Lung (tissue), 11 donors: ENCODE measurements at regions not wholly inside any gene's neighbourhood (a gene's known extent, or its start where the extent isn't known, plus 50 kb on each side); places are given as distances from the start of the nearest gene placed in this dataset.
A peak's percentile ranks its signal among the peaks of the same experiment; 100 is the strongest.

Experiments
- ATAC-seq: fragments of 200-7000 bp; cut with Tn5 transposase; one replicate; pipeline ENCODE4 v1.9.1; 2020; ENCODE audit warnings: moderate number of reproducible peaks; ENCODE audit not compliant: insufficient read depth, low FRiP score
- DNase-seq, 3 donors: peaks; one replicate each; pipeline ENCODE4 v3.0.0-alpha.2; 2013 to 2017
- H3K27ac ChIP-seq, 2 donors: one replicate each; pipeline ENCODE4 v1.5.1; 2013; ENCODE audit warnings: mild to moderate bottlenecking in 2 of 2, moderate library complexity in 2 of 2, control low read depth in 1 of 2, inconsistent platforms in 1 of 2, low read depth in 1 of 2, low read length in 1 of 2
- H3K27me3 ChIP-seq, 3 donors: one replicate each; pipeline ENCODE4 v1.5.1; 2013; ENCODE audit warnings: low read length in 2 of 3; ENCODE audit not compliant: control insufficient read depth in 3 of 3, insufficient read depth in 3 of 3
- H3K36me3 ChIP-seq, 4 donors: one replicate each; pipeline ENCODE4 v1.5.1; 2013; ENCODE audit warnings: low read length in 4 of 4, mild to moderate bottlenecking in 1 of 4, moderate library complexity in 1 of 4; ENCODE audit not compliant: control insufficient read depth in 4 of 4, insufficient read depth in 4 of 4
- H3K4me1 ChIP-seq, 5 donors: one replicate each; pipeline ENCODE4 v1.5.1; 2013; ENCODE audit warnings: low read length in 5 of 5, mild to moderate bottlenecking in 2 of 5, moderate library complexity in 1 of 5; ENCODE audit not compliant: control insufficient read depth in 5 of 5, insufficient read depth in 5 of 5
- H3K4me3 ChIP-seq: one replicate; pipeline ENCODE4 v1.5.1; 2013; ENCODE audit warnings: mild to moderate bottlenecking, control low read depth, moderate library complexity
- H3K9ac ChIP-seq, 2 donors: one replicate each; pipeline ENCODE4 v1.5.1; 2013; ENCODE audit warnings: low read length in 2 of 2, control low read depth in 1 of 2; ENCODE audit not compliant: insufficient read depth in 1 of 2
- H3K9me3 ChIP-seq, 4 donors: one replicate each; pipeline ENCODE4 v1.5.1; 2013; ENCODE audit warnings: low read length in 3 of 4, mild to moderate bottlenecking in 1 of 4, moderate library complexity in 1 of 4; ENCODE audit not compliant: control insufficient read depth in 4 of 4, insufficient read depth in 3 of 4
- WGBS, 2 donors: extraction: QIAGEN DNeasy Blood & Tissue Kit; methylation state at CpG; one replicate each; pipeline ENCODE4 v1.1.7; 2013; 5-methylcytosine and 5-hydroxymethylcytosine counted together
- TF ChIP-seq, protein P1 (sequence below): IDR thresholded peaks from 2 replicates; pipeline ENCODE4 v1.5.1; 2012; ENCODE audit warnings: mild to moderate bottlenecking; ENCODE audit errors: control extremely low read depth, extremely low read depth
- donor health status: control.
- donor health status: control.
- donor health status: Bipolar disorder and iron deficiency.
- donor health status: healthy.
- donor health status: DM: yes; HTN: yes; CAD: no.

DNA sequence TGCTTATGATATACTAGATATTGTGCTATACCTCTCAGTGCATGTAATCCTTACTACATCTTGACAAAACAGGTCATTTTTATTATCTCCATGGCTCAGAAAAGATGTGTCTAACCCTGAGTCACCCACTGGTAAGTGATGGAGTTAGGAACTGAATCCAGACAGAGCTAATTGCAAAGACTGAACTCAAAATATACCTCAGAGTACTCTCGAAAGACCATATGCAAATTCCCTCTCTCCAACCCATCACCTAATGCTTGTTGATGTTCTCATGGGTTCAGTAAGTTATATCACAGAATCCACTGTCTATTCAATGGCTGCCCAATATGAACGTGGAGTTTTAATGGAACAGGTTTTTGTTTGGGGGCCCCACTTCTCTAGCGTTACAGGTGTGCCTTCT lies 246.0 kb downstream of the PMP22 start:
- Histone ChIP-seq H3K4me3 (no peak overlapping the region), H3K4me1 (no peaks in the 10 kb centered on the region), H3K36me3 (no peaks in the 10 kb centered on the region), H3K27ac (no peak overlapping the region), H3K27me3 (no peaks in the 10 kb centered on the region), H3K9ac (no peak overlapping the region), H3K9me3 (peaks cover 0 to 4% (median 0%) of the 10 kb centered on the region in 4 donors)
- no peak for DNase-seq
- WGBS, 2 donors: 91 to 92% methylated on average over 3 of the region's 3 CpGs
- TF ChIP-seq, protein P1, sequence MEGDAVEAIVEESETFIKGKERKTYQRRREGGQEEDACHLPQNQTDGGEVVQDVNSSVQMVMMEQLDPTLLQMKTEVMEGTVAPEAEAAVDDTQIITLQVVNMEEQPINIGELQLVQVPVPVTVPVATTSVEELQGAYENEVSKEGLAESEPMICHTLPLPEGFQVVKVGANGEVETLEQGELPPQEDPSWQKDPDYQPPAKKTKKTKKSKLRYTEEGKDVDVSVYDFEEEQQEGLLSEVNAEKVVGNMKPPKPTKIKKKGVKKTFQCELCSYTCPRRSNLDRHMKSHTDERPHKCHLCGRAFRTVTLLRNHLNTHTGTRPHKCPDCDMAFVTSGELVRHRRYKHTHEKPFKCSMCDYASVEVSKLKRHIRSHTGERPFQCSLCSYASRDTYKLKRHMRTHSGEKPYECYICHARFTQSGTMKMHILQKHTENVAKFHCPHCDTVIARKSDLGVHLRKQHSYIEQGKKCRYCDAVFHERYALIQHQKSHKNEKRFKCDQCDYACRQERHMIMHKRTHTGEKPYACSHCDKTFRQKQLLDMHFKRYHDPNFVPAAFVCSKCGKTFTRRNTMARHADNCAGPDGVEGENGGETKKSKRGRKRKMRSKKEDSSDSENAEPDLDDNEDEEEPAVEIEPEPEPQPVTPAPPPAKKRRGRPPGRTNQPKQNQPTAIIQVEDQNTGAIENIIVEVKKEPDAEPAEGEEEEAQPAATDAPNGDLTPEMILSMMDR: no peak
- ATAC-seq: no peak

GRCh38 chr17:15012351-15012980 lies 252.7 kb downstream of the PMP22 start:
- H3K36me3 ChIP-seq: no peaks in the 10 kb centered on the region
- 41 to 51% methylated on average over 6 of the region's 6 CpGs for WGBS, 2 donors
- peak in 1 of 3 donors; percentile 5 for DNase-seq

DNA sequence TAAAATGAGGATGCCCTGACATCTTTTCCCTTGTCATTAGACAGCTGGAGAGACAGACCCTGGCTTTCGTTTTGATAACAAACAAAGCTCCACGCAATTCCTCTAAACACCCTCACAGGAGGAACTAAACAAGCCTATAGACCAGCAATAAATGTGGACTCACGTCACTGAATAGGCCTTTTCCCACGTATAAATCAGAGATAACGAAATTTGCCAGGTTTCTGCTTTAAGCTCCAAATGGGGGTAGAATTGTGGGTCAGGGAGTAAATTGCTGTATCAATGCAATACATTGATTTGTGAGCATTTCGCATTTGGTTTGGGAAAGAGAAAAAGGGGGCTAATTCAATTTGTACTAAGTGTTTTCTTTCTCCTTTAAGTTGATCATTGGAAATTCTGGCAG lies 256.0 kb downstream of the PMP22 start:
- peaks cover 0 to 2% (median 0%) of the 10 kb centered on the region in 3 donors for H3K27me3 ChIP-seq
- no peaks in the 10 kb centered on the region for H3K36me3 ChIP-seq
- TF ChIP-seq, protein P1: no peak
- no peak overlapping the region for H3K4me3 ChIP-seq
- no peaks in the 10 kb centered on the region for H3K4me1 ChIP-seq
- no peak overlapping the region for H3K9ac ChIP-seq
- no peak for ATAC-seq
- no peak for DNase-seq
- no peaks in the 10 kb centered on the region for H3K9me3 ChIP-seq
- no peak overlapping the region for H3K27ac ChIP-seq
- whole genome bisulfite sequencing, 2 donors: 59 to 65% methylated on average over 6 of the region's 6 CpGs

More at GRCh38 chr17:15012351-15012980, 252.7 kb downstream of the PMP22 start:
- no peak for ATAC-seq
- no peak overlapping the region for H3K27ac ChIP-seq
- TF ChIP-seq, protein P1: no peak
- no peaks in the 10 kb centered on the region for H3K4me1 ChIP-seq
- no peak overlapping the region for H3K4me3 ChIP-seq
- H3K9me3 ChIP-seq: no peaks in the 10 kb centered on the region
- no peak overlapping the region for H3K9ac ChIP-seq
- peaks cover 0 to 2% (median 0%) of the 10 kb centered on the region in 3 donors for H3K27me3 ChIP-seq

- Histone ChIP-seq H3K27me3 (peaks cover 0 to 2% (median 0%) of the 10 kb centered on the region in 3 donors), H3K9ac (no peak overlapping the region), H3K9me3 (no peaks in the 10 kb centered on the region), H3K4me3 (no peak overlapping the region), H3K4me1 (no peaks in the 10 kb centered on the region), H3K36me3 (no peaks in the 10 kb centered on the region), H3K27ac (no peak overlapping the region)
- no peak for ATAC-seq
- WGBS, 2 donors: 57 to 76% methylated on average over 7 of the region's 7 CpGs
- TF ChIP-seq, protein P1: no peak
- peak in 2 of 3 donors; percentile 8 to 18 for DNase-seq
Measured at GRCh38 chr17:15007147-15007553, 258.0 kb downstream of the PMP22 start.
